Breast epithelium (tissue), 3 donors: ENCODE measurements at regions not wholly inside any gene's neighbourhood (a gene's known extent, or its start where the extent isn't known, plus 50 kb on each side); places are given as distances from the start of the nearest gene placed in this dataset.

Experiments
- CTCF ChIP-seq, 3 donors: fragments of 450-650 bp; IDR thresholded peaks; one replicate each; pipeline ENCODE4 v1.5.1; 2016 to 2017; ENCODE audit warnings: antibody characterized with exemption in 3 of 3, mild to moderate bottlenecking in 3 of 3, moderate library complexity in 3 of 3
- POLR2A ChIP-seq: fragments of 450-650 bp; IDR thresholded peaks from one replicate; pipeline ENCODE4 v1.6.1; 2016; ENCODE audit warnings: antibody characterized with exemption, mild to moderate bottlenecking, moderate library complexity
- POLR2AphosphoS5 ChIP-seq, 3 donors: sonication (generic); formaldehyde crosslinking; IDR thresholded peaks; one replicate each; pipeline ENCODE4 v1.6.1; 2017; ENCODE audit warnings: antibody characterized with exemption in 3 of 3

- no peak for TF ChIP-seq POLR2A
- no peak for TF ChIP-seq CTCF (IDR thresholded peaks at IDR 0.05)
- no peak for TF ChIP-seq POLR2AphosphoS5 (IDR thresholded peaks at IDR 0.05)
These were observed 437.2 kb upstream of the PKDCC start for GRCh38 chr2:41610501-41611190.
